Nephron progenitor cell (in vitro differentiated cells): ENCODE measurements at regions not wholly inside any gene's neighbourhood (a gene's known extent, or its start where the extent isn't known, plus 50 kb on each side); places are given as distances from the start of the nearest gene placed in this dataset.
A peak's percentile ranks its signal among the peaks of the same experiment; 100 is the strongest.

Experiments
- DNase-seq: peaks from one replicate; pipeline ENCODE4 v3.0.0; 2021
- H3K27ac Mint-ChIP-seq: 2 replicates; pipeline ENCODE4 v1.8.0; 2021; ENCODE audit warnings: mild to moderate bottlenecking, moderate library complexity, mixed read lengths
- H3K27me3 Mint-ChIP-seq: 2 replicates; pipeline ENCODE4 v1.8.0; 2021; ENCODE audit warnings: mild to moderate bottlenecking, low read depth, mixed read lengths; ENCODE audit not compliant: poor library complexity
- H3K36me3 Mint-ChIP-seq: 2 replicates; pipeline ENCODE4 v1.8.0; 2021; ENCODE audit warnings: low read depth, mixed read lengths
- H3K4me1 Mint-ChIP-seq: 2 replicates; pipeline ENCODE4 v1.8.0; 2021; ENCODE audit warnings: mixed read lengths
- H3K4me3 Mint-ChIP-seq: 2 replicates; pipeline ENCODE4 v1.8.0; 2021; ENCODE audit warnings: mild to moderate bottlenecking, moderate library complexity, mixed read lengths
- H3K9me3 Mint-ChIP-seq: 2 replicates; pipeline ENCODE4 v1.8.0; 2021; ENCODE audit warnings: mild to moderate bottlenecking, moderate library complexity, mixed read lengths
- CTCF ChIP-seq: fragments of 200-600 bp; sonication (generic); IDR thresholded peaks from 2 replicates; pipeline ENCODE4 v1.5.0; 2021; ENCODE audit warnings: antibody characterized with exemption

- no peak overlapping the region for H3K4me3 Mint-ChIP-seq
- DNase-seq: no peak
- no peaks in the 10 kb centered on the region for H3K36me3 Mint-ChIP-seq
- TF ChIP-seq CTCF: no peak
- peaks cover 6% of the 10 kb centered on the region for H3K4me1 Mint-ChIP-seq
- no peaks in the 10 kb centered on the region for H3K9me3 Mint-ChIP-seq
- H3K27ac Mint-ChIP-seq: no peak overlapping the region
- H3K27me3 Mint-ChIP-seq: no peaks in the 10 kb centered on the region
Measured at GRCh38 chr7:125611582-125611981, 682.0 kb upstream of the POT1 start.

GRCh38 chr7:125606671-125607070 lies 677.0 kb upstream of the POT1 start:
- no peak overlapping the region for H3K4me3 Mint-ChIP-seq
- no peaks in the 10 kb centered on the region for H3K9me3 Mint-ChIP-seq

GRCh38 chr7:125605241-125605640 lies 675.6 kb upstream of the POT1 start:
- TF ChIP-seq CTCF: no peak
- no peaks in the 10 kb centered on the region for H3K9me3 Mint-ChIP-seq

More at GRCh38 chr7:125606671-125607070, 677.0 kb upstream of the POT1 start:
- Mint-ChIP-seq H3K27ac (no peak overlapping the region), H3K4me1 (peaks cover 7% of the 10 kb centered on the region), H3K36me3 (no peaks in the 10 kb centered on the region), H3K27me3 (no peaks in the 10 kb centered on the region)
- no peak for DNase-seq
- TF ChIP-seq CTCF: no peak

GRCh38 chr7:125602441-125602840 lies 672.8 kb upstream of the POT1 start:
- TF ChIP-seq CTCF: no peak
- Mint-ChIP-seq H3K36me3 (no peaks in the 10 kb centered on the region), H3K9me3 (no peaks in the 10 kb centered on the region), H3K4me3 (no peak overlapping the region), H3K27ac (no peak overlapping the region), H3K4me1 (peaks cover 7% of the 10 kb centered on the region), H3K27me3 (no peaks in the 10 kb centered on the region)
- no peak for DNase-seq

More at GRCh38 chr7:125605241-125605640, 675.6 kb upstream of the POT1 start:
- Mint-ChIP-seq H3K4me1 (peaks cover 7% of the 10 kb centered on the region), H3K27me3 (no peaks in the 10 kb centered on the region), H3K27ac (peak overlapping the region; percentile 28), H3K36me3 (no peaks in the 10 kb centered on the region), H3K4me3 (no peak overlapping the region)
- DNase-seq: no peak

- no peak for TF ChIP-seq CTCF
- Mint-ChIP-seq H3K9me3 (no peaks in the 10 kb centered on the region), H3K4me3 (no peak overlapping the region), H3K27me3 (no peaks in the 10 kb centered on the region), H3K4me1 (no peaks in the 10 kb centered on the region), H3K27ac (no peak overlapping the region), H3K36me3 (no peaks in the 10 kb centered on the region)
- DNase-seq: no peak
Measured at GRCh38 chr7:125599387-125599786, 669.8 kb upstream of the POT1 start.

GRCh38 chr7:125592331-125592730 lies 662.7 kb upstream of the POT1 start:
- DNase-seq: no peak
- TF ChIP-seq CTCF: no peak
- no peak overlapping the region for H3K4me3 Mint-ChIP-seq
- no peaks in the 10 kb centered on the region for H3K9me3 Mint-ChIP-seq
- H3K27ac Mint-ChIP-seq: no peak overlapping the region
- no peaks in the 10 kb centered on the region for H3K36me3 Mint-ChIP-seq
- no peaks in the 10 kb centered on the region for H3K27me3 Mint-ChIP-seq
- H3K4me1 Mint-ChIP-seq: no peaks in the 10 kb centered on the region
